H9 (cell line): ENCODE measurements at regions not wholly inside any gene's neighbourhood (a gene's known extent, or its start where the extent isn't known, plus 50 kb on each side); places are given as distances from the start of the nearest gene placed in this dataset.

ENCODE experiments used
- DNase-seq: peaks from one replicate; pipeline ENCODE4 v3.0.0-alpha.2; 2017
- H2AFZ ChIP-seq: one replicate; pipeline ENCODE4 v1.6.1; 2013; ENCODE audit warnings: mild to moderate bottlenecking, low read length, control low read depth, moderate library complexity
- H2AK5ac ChIP-seq: 2 replicates; pipeline ENCODE4 v1.6.1; 2013; ENCODE audit warnings: low read length, control low read depth, mixed read lengths; ENCODE audit not compliant: insufficient read length
- H2BK120ac ChIP-seq: one replicate; pipeline ENCODE4 v1.6.1; 2013; ENCODE audit warnings: low read depth, mild to moderate bottlenecking, low read length, control low read depth, inconsistent platforms; ENCODE audit not compliant: poor library complexity, severe bottlenecking
- H2BK12ac ChIP-seq: 2 replicates; pipeline ENCODE4 v1.6.1; 2013; ENCODE audit warnings: low read length, control low read depth, mixed read lengths, low read depth; ENCODE audit not compliant: insufficient read length
- H2BK15ac ChIP-seq: 2 replicates; pipeline ENCODE4 v1.6.1; 2013; ENCODE audit warnings: low read depth, low read length, control low read depth
- H2BK20ac ChIP-seq: one replicate; pipeline ENCODE4 v1.6.1; 2013; ENCODE audit warnings: low read depth, mild to moderate bottlenecking, low read length, control low read depth, inconsistent platforms; ENCODE audit not compliant: poor library complexity, severe bottlenecking
- H2BK5ac ChIP-seq: 2 replicates; pipeline ENCODE4 v1.6.1; 2013; ENCODE audit warnings: low read length, control low read depth, mixed read lengths; ENCODE audit not compliant: insufficient read length
- H3K14ac ChIP-seq: 2 replicates; pipeline ENCODE4 v1.6.1; 2013; ENCODE audit warnings: low read length, control low read depth; ENCODE audit not compliant: insufficient read depth
- H3K18ac ChIP-seq: 2 replicates; pipeline ENCODE4 v1.6.1; 2013; ENCODE audit warnings: low read depth, mild to moderate bottlenecking, mixed read lengths, low read length, control low read depth; ENCODE audit not compliant: insufficient read length
- H3K23ac ChIP-seq: 2 replicates; pipeline ENCODE4 v1.6.1; 2013; ENCODE audit warnings: low read length, control low read depth, mixed read lengths, low read depth; ENCODE audit not compliant: insufficient read length
- H3K23me2 ChIP-seq: 2 replicates; pipeline ENCODE4 v1.6.1; 2013; ENCODE audit warnings: low read depth, mild to moderate bottlenecking, mixed read lengths, low read length, control low read depth; ENCODE audit not compliant: insufficient read length, poor library complexity, severe bottlenecking
- H3K27ac ChIP-seq: 2 replicates; pipeline ENCODE4 v1.5.1; 2013; ENCODE audit warnings: low read length, control low read depth, mixed read lengths, low read depth; ENCODE audit not compliant: insufficient read length
- H3K27me3 ChIP-seq: 2 replicates; pipeline ENCODE4 v1.6.1; 2013; ENCODE audit warnings: low read length, control low read depth, inconsistent platforms; ENCODE audit not compliant: insufficient read depth
- H3K4ac ChIP-seq: 2 replicates; pipeline ENCODE4 v1.6.1; 2013; ENCODE audit warnings: low read depth, mild to moderate bottlenecking, control low read depth, inconsistent platforms, low read length, moderate library complexity
- H3K4me1 ChIP-seq: 2 replicates; pipeline ENCODE4 v1.6.1; 2013; ENCODE audit warnings: low read length, control low read depth, inconsistent platforms; ENCODE audit not compliant: insufficient read depth
- H3K4me2 ChIP-seq: 2 replicates; pipeline ENCODE4 v1.6.1; 2013; ENCODE audit warnings: low read length, control low read depth, mixed read lengths; ENCODE audit not compliant: insufficient read length, insufficient read depth
- H3K56ac ChIP-seq: 2 replicates; pipeline ENCODE4 v1.6.1; 2013; ENCODE audit warnings: low read depth, mild to moderate bottlenecking, mixed read lengths, low read length, control low read depth; ENCODE audit not compliant: insufficient read length
- H3K79me1 ChIP-seq: 2 replicates; pipeline ENCODE4 v1.6.1; 2013; ENCODE audit warnings: low read depth, mild to moderate bottlenecking, moderate library complexity, low read length, control low read depth, inconsistent platforms; ENCODE audit not compliant: insufficient read depth, poor library complexity, severe bottlenecking
- H3K79me2 ChIP-seq: 2 replicates; pipeline ENCODE4 v1.6.1; 2013; ENCODE audit warnings: low read length, control low read depth, inconsistent platforms; ENCODE audit not compliant: insufficient read depth
- H3K9ac ChIP-seq: 2 replicates; pipeline ENCODE4 v1.6.1; 2013; ENCODE audit warnings: low read length, control low read depth, mixed read lengths; ENCODE audit not compliant: insufficient read length; ENCODE audit errors: extremely low read depth
- H3K9me3 ChIP-seq: one replicate; pipeline ENCODE4 v1.6.1; 2013; ENCODE audit warnings: low read depth, low read length, inconsistent platforms; ENCODE audit not compliant: control insufficient read depth
- H3T11ph ChIP-seq: one replicate; pipeline ENCODE4 v1.6.1; 2013; ENCODE audit warnings: mild to moderate bottlenecking, low read length, control low read depth, inconsistent platforms
- H4K20me1 ChIP-seq: one replicate; pipeline ENCODE4 v1.6.1; 2013; ENCODE audit not compliant: control insufficient read depth, insufficient read length, insufficient read depth
- H4K5ac ChIP-seq: 2 replicates; pipeline ENCODE4 v1.6.1; 2013; ENCODE audit warnings: low read depth, mild to moderate bottlenecking, mixed read lengths, low read length, control low read depth; ENCODE audit not compliant: insufficient read length
- H4K8ac ChIP-seq: replicated peaks from 2 replicates; pipeline ENCODE4 v1.6.1; 2013; ENCODE audit warnings: low read length, control low read depth, mixed read lengths, low read depth; ENCODE audit not compliant: insufficient read length
- H4K91ac ChIP-seq: 2 replicates; pipeline ENCODE4 v1.6.1; 2013; ENCODE audit warnings: low read depth, mild to moderate bottlenecking, moderate library complexity, mixed read lengths, low read length, control low read depth; ENCODE audit not compliant: insufficient read length
- H3K27ac Mint-ChIP-seq, 3 experiments: 2 replicates in 2 of 3; 3 replicates in 1 of 3; pipeline ENCODE4 v1.8.0; 2020 to 2021; ENCODE audit warnings: mixed read lengths in 3 of 3, mild to moderate bottlenecking in 1 of 3, moderate library complexity in 1 of 3
- H3K27me3 Mint-ChIP-seq: 2 replicates; pipeline ENCODE4 v1.8.0; 2021; ENCODE audit warnings: low read depth, mild to moderate bottlenecking, moderate library complexity, mixed read lengths
- H3K36me3 Mint-ChIP-seq, 3 experiments: 2 replicates in 2 of 3; 3 replicates in 1 of 3; pipeline ENCODE4 v1.8.0; 2020 to 2021; ENCODE audit warnings: low read depth in 3 of 3, mixed read lengths in 3 of 3; ENCODE audit not compliant: insufficient read depth in 1 of 3
- H3K4me1 Mint-ChIP-seq, 2 experiments: 2 replicates each; pipeline ENCODE4 v1.8.0; 2020; ENCODE audit warnings: mixed read lengths in 2 of 2
- H3K4me3 Mint-ChIP-seq, 2 experiments: 2 replicates in 1 of 2; 3 replicates in 1 of 2; pipeline ENCODE4 v1.8.0; 2020 to 2021; ENCODE audit warnings: mild to moderate bottlenecking in 2 of 2, mixed read lengths in 2 of 2, moderate library complexity in 1 of 2
- H3K9me3 Mint-ChIP-seq, 2 experiments: 2 replicates in 1 of 2; 3 replicates in 1 of 2; pipeline ENCODE4 v1.8.0; 2020; ENCODE audit warnings: mild to moderate bottlenecking in 2 of 2, mixed read lengths in 2 of 2, moderate library complexity in 1 of 2
- CTCF ChIP-seq: fragments of 200-600 bp; sonication (generic); conservative IDR thresholded peaks from 3 replicates; pipeline ENCODE4 v1.8.0; 2021; ENCODE audit warnings: antibody characterized with exemption, mild to moderate bottlenecking
- WGBS: extraction: QIAGEN DNeasy Blood & Tissue Kit; methylation state at CpG from one replicate; pipeline ENCODE4 v1.1.7; 2013; ENCODE audit warnings: missing lambda C conversion rate, low lambda C conversion rate, mixed read lengths; ENCODE audit not compliant: insufficient read length; ENCODE audit errors: extremely low coverage; 5-methylcytosine and 5-hydroxymethylcytosine counted together

DNA sequence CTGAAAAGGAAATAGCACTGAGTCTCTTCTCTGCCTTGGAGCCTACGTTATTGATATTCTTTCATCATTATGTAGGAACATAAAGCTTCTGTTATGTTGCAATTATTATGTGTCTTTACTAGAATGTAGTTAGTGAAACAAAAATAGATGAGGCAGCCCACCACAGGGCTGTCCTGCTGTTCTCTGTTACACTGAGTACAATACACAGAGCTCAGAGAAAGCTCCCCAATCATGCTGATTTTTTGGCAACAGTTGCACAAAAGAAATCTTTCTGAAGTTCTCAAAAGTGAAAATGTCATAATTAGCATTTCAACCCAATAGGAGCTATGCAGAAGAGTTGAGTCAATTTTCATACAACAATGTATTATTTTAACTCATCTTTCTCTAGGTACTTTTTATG, 119.5 kb downstream of the EFNB2 start:
- Mint-ChIP-seq H3K9me3 (no peaks in the 10 kb centered on the region), H3K36me3 (no peaks in the 10 kb centered on the region), H3K4me1 (peaks cover 12 to 26% of the 10 kb centered on the region in 2 experiments), H3K27ac (no peak overlapping the region), H3K27me3 (no peaks in the 10 kb centered on the region), H3K4me3 (no peak overlapping the region)
- H2BK5ac ChIP-seq, result no peak overlapping the region
- H4K8ac ChIP-seq, result no peak overlapping the region
- no peak overlapping the region for H2AK5ac ChIP-seq
- no peak overlapping the region for H3K23ac ChIP-seq
- no peak overlapping the region for H2BK20ac ChIP-seq
- no peak for TF ChIP-seq CTCF
- no peak overlapping the region for H3K27ac ChIP-seq
- H2BK120ac ChIP-seq, result no peak overlapping the region
- no peak overlapping the region for H2AFZ ChIP-seq
- no peak overlapping the region for H3K4me2 ChIP-seq
- H4K91ac ChIP-seq, result no peak overlapping the region
- no peaks in the 10 kb centered on the region for H3K23me2 ChIP-seq
- no peaks in the 10 kb centered on the region for H3K79me2 ChIP-seq
- H2BK15ac ChIP-seq, result no peak overlapping the region
- no peak overlapping the region for H3K18ac ChIP-seq
- no peak overlapping the region for H3K56ac ChIP-seq
- no peak for DNase-seq
- no peaks in the 10 kb centered on the region for H4K20me1 ChIP-seq
- H3K79me1 ChIP-seq, result no peaks in the 10 kb centered on the region
- H3K4ac ChIP-seq, result no peak overlapping the region
- no CpG with 5 or more reads among the region's 1 CpG for WGBS
- H3K9me3 ChIP-seq, result no peaks in the 10 kb centered on the region
- peaks cover 3% of the 10 kb centered on the region; the same call in 1 of the 2 replicates for H3K4me1 ChIP-seq
- H3K9ac ChIP-seq, result no peak overlapping the region
- no peak overlapping the region for H3K14ac ChIP-seq
- H2BK12ac ChIP-seq, result no peak overlapping the region
- no peak overlapping the region for H4K5ac ChIP-seq
- H3T11ph ChIP-seq, result no peak overlapping the region
- H3K27me3 ChIP-seq, result no peaks in the 10 kb centered on the region
